ENCODE measurements at regions not wholly inside any gene's neighbourhood (a gene's known extent, or its start where the extent isn't known, plus 50 kb on each side); places are given as distances from the start of the nearest gene placed in this dataset.

DNA sequence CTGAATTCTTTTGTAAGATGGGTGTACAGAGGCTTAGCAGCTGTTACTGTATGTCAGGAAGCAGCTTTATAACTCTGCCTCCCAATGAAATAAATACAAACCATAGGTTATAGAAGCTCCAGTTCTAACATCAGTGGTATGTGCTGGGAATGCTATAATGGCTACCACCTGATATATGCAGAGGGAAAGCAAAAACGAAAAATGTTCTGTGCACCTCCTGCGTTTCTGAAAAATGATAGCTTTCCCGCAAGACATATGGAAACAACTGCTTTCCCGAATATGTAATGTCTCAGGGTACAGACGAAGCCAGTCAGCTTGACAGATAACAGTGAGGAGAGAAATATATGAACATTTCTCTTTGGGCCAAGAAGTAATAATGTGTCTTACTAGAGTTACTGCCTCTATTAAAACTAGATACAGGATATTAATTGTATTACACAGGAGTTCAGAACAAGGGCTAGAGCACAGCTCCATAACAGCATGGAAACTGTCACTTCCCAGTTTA, 517.0 kb upstream of the NRSN1 start:
- TF ChIP-seq CTCF (conservative IDR thresholded peaks at IDR 0.05 in 1 of 2, IDR thresholded peaks at IDR 0.05 in 1 of 2; ENCODE audit: low read depth in 1 of 2, low read length in 2 of 2) (no peak), EZH2 (IDR thresholded peaks at IDR 0.05; ENCODE audit: low read length, missing control alignments) (no peak)
